Neural progenitor cell (in vitro differentiated cells): ENCODE measurements at regions not wholly inside any gene's neighbourhood (a gene's known extent, or its start where the extent isn't known, plus 50 kb on each side); places are given as distances from the start of the nearest gene placed in this dataset.

ENCODE experiments used
- DNase-seq: peaks from one replicate; pipeline ENCODE4 v3.0.0-alpha.2; 2016; ENCODE audit warnings: low spot score
- H2AFZ ChIP-seq: fragments of 200-600 bp; sonication (generic); replicated peaks from 2 replicates; pipeline ENCODE4 v1.6.1; 2016; ENCODE audit warnings: antibody characterized with exemption
- H3F3A ChIP-seq: fragments of 200-600 bp; sonication (generic); 2 replicates; pipeline ENCODE4 v1.6.1; 2016; ENCODE audit warnings: antibody characterized with exemption, low read depth
- H3K27ac ChIP-seq: fragments of 200-600 bp; sonication (generic); 2 replicates; pipeline ENCODE4 v1.5.1; 2016; ENCODE audit warnings: mild to moderate bottlenecking
- H3K27me3 ChIP-seq: fragments of 200-600 bp; sonication (generic); 2 replicates; pipeline ENCODE4 v1.6.1; 2016; ENCODE audit warnings: mild to moderate bottlenecking, moderate library complexity
- H3K36me3 ChIP-seq: fragments of 200-600 bp; sonication (generic); 2 replicates; pipeline ENCODE4 v1.5.1; 2016
- H3K4me1 ChIP-seq: fragments of 200-600 bp; sonication (generic); 2 replicates; pipeline ENCODE4 v1.6.1; 2016; ENCODE audit warnings: mixed run types
- H3K4me2 ChIP-seq: fragments of 200-600 bp; sonication (generic); 2 replicates; pipeline ENCODE4 v1.6.1; 2016
- H3K4me3 ChIP-seq: fragments of 200-600 bp; sonication (generic); 2 replicates; pipeline ENCODE4 v1.5.1; 2016
- H3K79me2 ChIP-seq: fragments of 200-600 bp; sonication (generic); 2 replicates; pipeline ENCODE4 v1.6.1; 2016; ENCODE audit warnings: low read depth
- H3K9ac ChIP-seq: fragments of 200-600 bp; sonication (generic); 2 replicates; pipeline ENCODE4 v1.6.1; 2016
- H3K9me3 ChIP-seq: fragments of 200-600 bp; sonication (generic); 2 replicates; pipeline ENCODE4 v1.5.1; 2016; ENCODE audit warnings: low read depth
- H4K20me1 ChIP-seq: fragments of 200-600 bp; sonication (generic); 2 replicates; pipeline ENCODE4 v1.6.1; 2016; ENCODE audit warnings: low read depth
- H3K27ac Mint-ChIP-seq: 3 replicates; pipeline ENCODE4 v1.8.0; 2021; ENCODE audit warnings: mixed read lengths
- H3K27me3 Mint-ChIP-seq: 2 replicates; pipeline ENCODE4 v1.8.0; 2022; ENCODE audit warnings: low read depth, mild to moderate bottlenecking, inconsistent platforms, moderate library complexity, mixed read lengths; ENCODE audit not compliant: insufficient read depth
- H3K36me3 Mint-ChIP-seq: 3 replicates; pipeline ENCODE4 v1.8.0; 2021; ENCODE audit warnings: mixed read lengths
- H3K4me1 Mint-ChIP-seq: 3 replicates; pipeline ENCODE4 v1.8.0; 2021; ENCODE audit warnings: mixed read lengths
- H3K4me3 Mint-ChIP-seq: 3 replicates; pipeline ENCODE4 v1.8.0; 2021; ENCODE audit warnings: mild to moderate bottlenecking, moderate library complexity, mixed read lengths
- H3K9me3 Mint-ChIP-seq: 3 replicates; pipeline ENCODE4 v1.8.0; 2020; ENCODE audit warnings: mixed read lengths
- EZH2 ChIP-seq: fragments of 200-600 bp; sonication (generic); IDR thresholded peaks from 2 replicates; pipeline ENCODE4 v1.6.1; 2017; ENCODE audit warnings: antibody characterized with exemption, mild to moderate bottlenecking, moderate library complexity
- EZH2phosphoT487 ChIP-seq: fragments of 200-600 bp; sonication (generic); IDR thresholded peaks from 2 replicates; pipeline ENCODE4 v1.6.1; 2017; ENCODE audit warnings: antibody characterized with exemption
- TF ChIP-seq, protein P1 (sequence below): fragments of 200-600 bp; sonication (generic); IDR thresholded peaks from 2 replicates; pipeline ENCODE4 v1.5.1; 2017; ENCODE audit warnings: antibody characterized with exemption, mild to moderate bottlenecking

DNA sequence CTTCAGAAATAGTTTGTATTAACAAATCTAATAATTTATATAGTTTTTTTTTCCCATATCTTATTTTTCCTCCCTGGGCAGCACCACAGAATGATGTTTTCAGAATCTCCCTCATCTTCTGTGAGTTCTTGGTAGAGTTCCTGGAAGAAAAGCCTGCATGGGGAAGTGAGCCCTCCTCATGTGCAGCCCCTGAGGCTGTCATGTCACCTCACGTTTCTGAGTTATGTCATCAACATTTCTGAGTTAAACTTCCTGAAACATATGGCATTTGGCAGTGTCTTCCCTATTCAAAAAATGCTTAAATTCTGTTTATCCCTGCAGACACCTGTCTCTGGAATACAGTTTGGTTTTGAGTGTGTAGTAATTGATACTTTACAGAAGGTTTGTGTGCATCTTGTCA is 979.0 kb downstream of the TMEM121 start:
- Histone ChIP-seq H3K27me3 (no peaks in the 10 kb centered on the region), H3F3A (no peaks in the 10 kb centered on the region), H3K9ac (no peak overlapping the region), H3K9me3 (peaks cover 25% of the 10 kb centered on the region), H3K4me2 (no peak overlapping the region), H3K36me3 (no peaks in the 10 kb centered on the region), H3K4me1 (no peaks in the 10 kb centered on the region), H2AFZ (no peak overlapping the region), H3K4me3 (no peak overlapping the region), H4K20me1 (no peaks in the 10 kb centered on the region), H3K79me2 (no peaks in the 10 kb centered on the region), H3K27ac (no peak overlapping the region)
- no peak overlapping the region for H3K27ac Mint-ChIP-seq
- no peak for TF ChIP-seq EZH2phosphoT487
- TF ChIP-seq, protein P1, sequence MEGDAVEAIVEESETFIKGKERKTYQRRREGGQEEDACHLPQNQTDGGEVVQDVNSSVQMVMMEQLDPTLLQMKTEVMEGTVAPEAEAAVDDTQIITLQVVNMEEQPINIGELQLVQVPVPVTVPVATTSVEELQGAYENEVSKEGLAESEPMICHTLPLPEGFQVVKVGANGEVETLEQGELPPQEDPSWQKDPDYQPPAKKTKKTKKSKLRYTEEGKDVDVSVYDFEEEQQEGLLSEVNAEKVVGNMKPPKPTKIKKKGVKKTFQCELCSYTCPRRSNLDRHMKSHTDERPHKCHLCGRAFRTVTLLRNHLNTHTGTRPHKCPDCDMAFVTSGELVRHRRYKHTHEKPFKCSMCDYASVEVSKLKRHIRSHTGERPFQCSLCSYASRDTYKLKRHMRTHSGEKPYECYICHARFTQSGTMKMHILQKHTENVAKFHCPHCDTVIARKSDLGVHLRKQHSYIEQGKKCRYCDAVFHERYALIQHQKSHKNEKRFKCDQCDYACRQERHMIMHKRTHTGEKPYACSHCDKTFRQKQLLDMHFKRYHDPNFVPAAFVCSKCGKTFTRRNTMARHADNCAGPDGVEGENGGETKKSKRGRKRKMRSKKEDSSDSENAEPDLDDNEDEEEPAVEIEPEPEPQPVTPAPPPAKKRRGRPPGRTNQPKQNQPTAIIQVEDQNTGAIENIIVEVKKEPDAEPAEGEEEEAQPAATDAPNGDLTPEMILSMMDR: no peak
- no peak for TF ChIP-seq EZH2
- no peaks in the 10 kb centered on the region for H3K36me3 Mint-ChIP-seq
- no peaks in the 10 kb centered on the region for H3K4me1 Mint-ChIP-seq
- H3K4me3 Mint-ChIP-seq: no peak overlapping the region
- peaks cover 43% of the 10 kb centered on the region for H3K9me3 Mint-ChIP-seq
- peaks cover 4% of the 10 kb centered on the region for H3K27me3 Mint-ChIP-seq
- DNase-seq: no peak

DNA sequence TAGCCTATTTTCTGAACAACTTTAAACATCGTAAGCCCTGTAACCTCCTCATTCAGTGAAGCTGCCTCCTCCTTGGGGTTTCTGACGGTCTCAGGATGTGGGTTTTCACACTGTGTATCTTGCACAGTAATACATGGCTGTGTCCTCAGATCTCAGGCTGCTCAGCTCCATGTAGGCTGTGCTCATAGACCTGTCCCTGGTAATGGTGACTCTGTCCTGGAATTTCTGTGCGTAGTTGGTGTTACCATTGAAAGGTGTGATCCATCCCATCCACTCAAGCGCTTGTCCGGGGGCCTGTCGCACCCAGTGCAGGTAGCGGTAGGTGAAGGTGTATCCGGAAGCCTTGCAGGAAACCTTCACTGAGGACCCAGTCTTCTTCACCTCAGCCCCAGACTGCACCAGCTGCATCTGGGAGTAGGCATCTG is 980.5 kb downstream of the TMEM121 start:
- Histone ChIP-seq H3F3A (no peaks in the 10 kb centered on the region), H3K4me1 (no peaks in the 10 kb centered on the region), H3K9me3 (peaks cover 18% of the 10 kb centered on the region), H3K36me3 (no peaks in the 10 kb centered on the region), H2AFZ (no peak overlapping the region), H3K4me3 (no peak overlapping the region), H3K9ac (no peak overlapping the region), H3K27ac (no peak overlapping the region), H3K27me3 (no peaks in the 10 kb centered on the region), H4K20me1 (no peaks in the 10 kb centered on the region), H3K79me2 (no peaks in the 10 kb centered on the region), H3K4me2 (no peak overlapping the region)
- H3K4me1 Mint-ChIP-seq: no peaks in the 10 kb centered on the region
- TF ChIP-seq EZH2 (no peak), EZH2phosphoT487 (no peak)
- TF ChIP-seq, protein P1: no peak
- no peak for DNase-seq
- no peak overlapping the region for H3K27ac Mint-ChIP-seq
- no peaks in the 10 kb centered on the region for H3K36me3 Mint-ChIP-seq
- no peak overlapping the region for H3K4me3 Mint-ChIP-seq
- peaks cover 4% of the 10 kb centered on the region for H3K27me3 Mint-ChIP-seq
- H3K9me3 Mint-ChIP-seq: peaks cover 51% of the 10 kb centered on the region

DNA sequence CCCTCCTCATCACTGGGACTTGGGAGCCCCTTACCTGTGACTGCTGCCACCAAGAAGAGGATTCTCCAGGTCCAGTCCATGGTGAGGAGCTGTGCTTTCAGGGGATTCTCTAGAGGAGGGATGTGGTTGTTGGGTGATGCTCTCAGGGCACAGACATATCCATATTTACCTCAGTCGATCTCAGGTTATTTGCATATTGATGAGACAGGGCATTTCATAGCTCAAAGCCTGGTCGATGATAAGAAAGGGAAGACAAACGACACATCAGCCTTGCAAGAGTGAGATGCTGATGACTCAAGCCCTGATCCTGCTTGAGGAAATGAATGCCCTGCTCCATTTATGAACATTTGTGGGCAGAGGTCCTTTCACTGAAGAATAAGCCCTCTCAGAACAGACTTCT is 981.0 kb downstream of the TMEM121 start:
- Mint-ChIP-seq H3K27ac (no peak overlapping the region), H3K4me3 (no peak overlapping the region), H3K9me3 (peaks cover 51% of the 10 kb centered on the region), H3K27me3 (peaks cover 4% of the 10 kb centered on the region), H3K36me3 (no peaks in the 10 kb centered on the region), H3K4me1 (no peaks in the 10 kb centered on the region)
- no peak for DNase-seq
- Histone ChIP-seq H3K36me3 (no peaks in the 10 kb centered on the region), H3K4me1 (no peaks in the 10 kb centered on the region), H3K27ac (no peak overlapping the region), H3K79me2 (no peaks in the 10 kb centered on the region), H3K27me3 (no peaks in the 10 kb centered on the region), H3K9me3 (peaks cover 16% of the 10 kb centered on the region), H3K4me2 (no peak overlapping the region), H3F3A (no peaks in the 10 kb centered on the region), H4K20me1 (no peaks in the 10 kb centered on the region), H2AFZ (no peak overlapping the region), H3K4me3 (no peak overlapping the region), H3K9ac (no peak overlapping the region)
- TF ChIP-seq EZH2: no peak
- TF ChIP-seq, protein P1: no peak
- no peak for TF ChIP-seq EZH2phosphoT487

GRCh38 chr14:106508216-106508615 is 981.8 kb downstream of the TMEM121 start:
- Histone ChIP-seq H3K79me2 (no peaks in the 10 kb centered on the region), H2AFZ (no peak overlapping the region), H3K9ac (no peak overlapping the region), H3K4me1 (no peaks in the 10 kb centered on the region), H3K4me2 (no peak overlapping the region), H3K4me3 (no peak overlapping the region), H3K27ac (no peak overlapping the region), H4K20me1 (no peaks in the 10 kb centered on the region), H3K27me3 (no peaks in the 10 kb centered on the region), H3F3A (no peaks in the 10 kb centered on the region), H3K9me3 (peaks cover 11% of the 10 kb centered on the region), H3K36me3 (no peaks in the 10 kb centered on the region)
- H3K36me3 Mint-ChIP-seq: no peaks in the 10 kb centered on the region
- no peak overlapping the region for H3K27ac Mint-ChIP-seq
- H3K27me3 Mint-ChIP-seq: peaks cover 4% of the 10 kb centered on the region
- TF ChIP-seq, protein P1: no peak
- no peak for TF ChIP-seq EZH2
- TF ChIP-seq EZH2phosphoT487: no peak
- DNase-seq: no peak
- no peaks in the 10 kb centered on the region for H3K4me1 Mint-ChIP-seq
- H3K9me3 Mint-ChIP-seq: peaks cover 56% of the 10 kb centered on the region
- no peak overlapping the region for H3K4me3 Mint-ChIP-seq
